A673 (cell line): ENCODE measurements at regions not wholly inside any gene's neighbourhood (a gene's known extent, or its start where the extent isn't known, plus 50 kb on each side); places are given as distances from the start of the nearest gene placed in this dataset.

ENCODE experiments used
- EZH2 ChIP-seq: fragments of 200-600 bp; sonication (generic); IDR thresholded peaks from 2 replicates; pipeline ENCODE4 v1.6.1; 2017; ENCODE audit warnings: borderline replicate concordance, low read depth, mild to moderate bottlenecking, mixed read lengths, antibody characterized with exemption, low read length; ENCODE audit not compliant: poor library complexity, severe bottlenecking
- TF ChIP-seq, protein P1 (sequence below): fragments of 300-800, 200-600 bp; sonication (generic); conservative IDR thresholded peaks from 2 replicates; pipeline ENCODE4 v1.5.1; 2017; ENCODE audit warnings: low read depth, mild to moderate bottlenecking, antibody characterized with exemption, low read length, moderate library complexity, mixed read lengths

DNA sequence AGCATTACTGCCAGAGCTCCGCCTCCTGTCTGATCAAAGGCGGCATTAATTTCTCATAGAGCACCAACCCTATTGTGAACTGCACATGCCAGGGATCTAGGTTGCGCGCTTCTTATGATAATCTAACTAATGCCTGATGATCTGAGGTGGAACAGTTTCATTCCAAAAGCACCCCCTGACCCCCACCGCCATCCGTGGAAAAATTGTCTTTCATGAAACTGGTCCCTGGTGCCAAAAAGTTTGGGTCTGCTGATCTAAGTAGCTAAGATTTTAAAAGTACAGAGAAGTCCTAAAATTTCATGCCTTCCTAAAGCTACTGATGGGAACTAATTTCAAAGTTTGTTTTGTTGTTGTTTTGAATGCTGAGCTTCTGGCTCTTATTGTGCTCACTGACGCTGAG lies 281.6 kb downstream of the PRL start:
- TF ChIP-seq, protein P1, sequence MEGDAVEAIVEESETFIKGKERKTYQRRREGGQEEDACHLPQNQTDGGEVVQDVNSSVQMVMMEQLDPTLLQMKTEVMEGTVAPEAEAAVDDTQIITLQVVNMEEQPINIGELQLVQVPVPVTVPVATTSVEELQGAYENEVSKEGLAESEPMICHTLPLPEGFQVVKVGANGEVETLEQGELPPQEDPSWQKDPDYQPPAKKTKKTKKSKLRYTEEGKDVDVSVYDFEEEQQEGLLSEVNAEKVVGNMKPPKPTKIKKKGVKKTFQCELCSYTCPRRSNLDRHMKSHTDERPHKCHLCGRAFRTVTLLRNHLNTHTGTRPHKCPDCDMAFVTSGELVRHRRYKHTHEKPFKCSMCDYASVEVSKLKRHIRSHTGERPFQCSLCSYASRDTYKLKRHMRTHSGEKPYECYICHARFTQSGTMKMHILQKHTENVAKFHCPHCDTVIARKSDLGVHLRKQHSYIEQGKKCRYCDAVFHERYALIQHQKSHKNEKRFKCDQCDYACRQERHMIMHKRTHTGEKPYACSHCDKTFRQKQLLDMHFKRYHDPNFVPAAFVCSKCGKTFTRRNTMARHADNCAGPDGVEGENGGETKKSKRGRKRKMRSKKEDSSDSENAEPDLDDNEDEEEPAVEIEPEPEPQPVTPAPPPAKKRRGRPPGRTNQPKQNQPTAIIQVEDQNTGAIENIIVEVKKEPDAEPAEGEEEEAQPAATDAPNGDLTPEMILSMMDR: no peak
- no peak for TF ChIP-seq EZH2
